Transverse colon (tissue), 4 donors: ENCODE measurements at regions not wholly inside any gene's neighbourhood (a gene's known extent, or its start where the extent isn't known, plus 50 kb on each side); places are given as distances from the start of the nearest gene placed in this dataset.

ENCODE experiments used
- DNase-seq: peaks from one replicate; pipeline ENCODE4 v3.0.0-alpha.2; 2019
- H3K27ac ChIP-seq, 4 donors: fragments of 200-600 bp; sonication (generic); 2 replicates each; pipeline ENCODE4 v1.5.1; 2016 to 2018; ENCODE audit warnings: inconsistent platforms in 4 of 4
- H3K27me3 ChIP-seq: fragments of 200-600 bp; sonication (generic); 2 replicates; pipeline ENCODE4 v1.5.1; 2017; ENCODE audit warnings: inconsistent platforms
- H3K36me3 ChIP-seq, 4 donors: fragments of 200-600 bp; sonication (generic); 2 replicates each; pipeline ENCODE4 v1.5.1; 2017 to 2019; ENCODE audit warnings: inconsistent platforms in 4 of 4
- H3K4me1 ChIP-seq, 4 donors: fragments of 200-600 bp; sonication (generic); 2 replicates each; pipeline ENCODE4 v1.5.1; 2017 to 2020; ENCODE audit warnings: inconsistent platforms in 4 of 4
- H3K4me3 ChIP-seq, 4 donors: fragments of 200-600 bp; sonication (generic); 1 replicate in 1 of 4; 2 replicates in 3 of 4; pipeline versions ENCODE4 v1.5.1 to v1.6.1; 2017 to 2019; ENCODE audit warnings: inconsistent platforms in 4 of 4
- H3K9me3 ChIP-seq, 2 donors: fragments of 200-600 bp; sonication (generic); 2 replicates each; pipeline ENCODE4 v1.5.1; 2017 to 2019; ENCODE audit warnings: inconsistent platforms in 2 of 2
- CTCF ChIP-seq, 5 experiments: fragments of 200-600 bp in 3 of 5; fragments of 450-650 bp in 2 of 5; sonication (generic) in 3 of 5; IDR thresholded peaks; 1 replicate in 2 of 5; 2 replicates in 3 of 5; pipeline ENCODE4 v1.5.1; 2016 to 2017; ENCODE audit warnings: antibody characterized with exemption in 5 of 5, inconsistent platforms in 3 of 5, mild to moderate bottlenecking in 2 of 5, moderate library complexity in 1 of 5
- EP300 ChIP-seq: sonication (generic); formaldehyde crosslinking; IDR thresholded peaks from one replicate; pipeline ENCODE4 v1.6.1; 2017; ENCODE audit warnings: antibody characterized with exemption, low read depth
- POLR2A ChIP-seq: fragments of 450-650 bp; IDR thresholded peaks from one replicate; pipeline ENCODE4 v1.6.1; 2016; ENCODE audit warnings: antibody characterized with exemption, mild to moderate bottlenecking, moderate library complexity
- POLR2AphosphoS5 ChIP-seq, 3 donors: sonication (generic); formaldehyde crosslinking; IDR thresholded peaks; one replicate each; pipeline ENCODE4 v1.6.1; 2016; ENCODE audit warnings: antibody characterized with exemption in 3 of 3
- WGBS, 2 donors: methylation state at CpG; one replicate each; pipeline ENCODE4 v1.1.5; 2018; ENCODE audit warnings: low coverage in 1 of 2; 5-methylcytosine and 5-hydroxymethylcytosine counted together
- in situ Hi-C, 4 donors: fragments of 200-750 bp; cut with MboI; loops; one replicate each; pipeline versions ENCODE4 v1.15.0 to v1.15.1; 2017; ENCODE audit warnings: low sequenced_read_pairs in 3 of 4, low pct_ligation_motif_present in 1 of 4, low pct_unique_long_range_greater_than_20kb in 1 of 4
- intact Hi-C: fragments of 100-400 bp; cut with DNase I; formaldehyde crosslinking; loops from one replicate; pipeline ENCODE4 v1.15.1; 2023; ENCODE audit warnings: low total_unique reads

DNA sequence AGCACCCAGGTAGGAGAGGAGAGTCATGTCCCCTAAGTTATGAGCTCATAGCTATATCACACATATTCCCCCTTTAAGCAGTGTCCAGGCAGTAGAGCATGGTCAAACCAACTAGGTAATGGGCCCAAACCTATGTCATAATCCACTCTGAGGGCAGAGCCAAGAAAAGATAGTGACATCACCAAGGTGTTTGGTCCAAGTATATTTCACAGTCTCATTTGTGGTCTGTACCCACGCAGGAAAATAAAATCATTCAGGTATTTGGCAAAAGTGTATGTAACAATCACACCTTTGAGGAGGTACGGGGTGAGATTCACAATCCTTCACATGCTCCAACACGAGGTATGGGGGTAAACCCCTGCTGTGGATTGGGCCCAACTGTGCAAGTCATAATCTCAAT, 2112.8 kb downstream of the TP53TG3F start:
- Histone ChIP-seq H3K9me3 (no peaks in the 10 kb centered on the region), H3K36me3 (no peaks in the 10 kb centered on the region), H3K4me3 (no peak overlapping the region), H3K4me1 (no peaks in the 10 kb centered on the region), H3K27me3 (no peaks in the 10 kb centered on the region), H3K27ac (no peak overlapping the region)
- intact Hi-C loops (no loop called here), in situ Hi-C loops (no loop called here)
- TF ChIP-seq POLR2AphosphoS5 (IDR thresholded peaks at IDR 0.05) (no peak), EP300 (no peak), CTCF (IDR thresholded peaks at IDR 0.05) (no peak), POLR2A (no peak)
- no peak for DNase-seq
- 20 to 52% methylated on average over 1 to 3 of the region's 3 CpGs for WGBS, 2 donors

DNA sequence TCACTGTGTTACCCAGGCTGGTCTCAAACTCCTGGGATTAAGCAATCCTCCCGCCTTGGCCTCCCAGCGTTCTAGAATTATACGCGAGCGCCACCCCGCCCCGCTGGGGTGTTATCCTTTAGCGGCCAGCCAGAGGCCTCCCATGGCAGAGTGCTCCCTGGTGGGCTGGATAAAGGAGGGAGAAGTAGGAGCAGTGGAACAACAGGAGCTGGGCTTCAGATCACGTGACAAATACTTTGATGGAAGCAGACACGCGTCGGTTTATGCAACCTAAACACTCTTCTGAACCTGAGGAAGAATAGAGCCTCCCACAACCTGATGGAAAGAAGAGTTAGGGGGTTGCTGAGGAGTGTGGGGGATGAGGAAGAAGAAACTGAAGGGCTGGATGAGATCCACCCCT, 2114.0 kb downstream of the TP53TG3F start:
- 91% methylated on average over 12 of the region's 12 CpGs; no CpG with 5 or more reads in 1 of the 2 donors for WGBS, 2 donors
- no peak overlapping the region for H3K4me3 ChIP-seq
- H3K4me1 ChIP-seq = no peaks in the 10 kb centered on the region
- H3K27me3 ChIP-seq = no peaks in the 10 kb centered on the region
- TF ChIP-seq EP300 (no peak), POLR2AphosphoS5 (IDR thresholded peaks at IDR 0.05) (no peak)
- in situ Hi-C loops (no loop called here), intact Hi-C loops (no loop called here)
- H3K36me3 ChIP-seq = no peaks in the 10 kb centered on the region
- H3K9me3 ChIP-seq = no peaks in the 10 kb centered on the region
- no peak overlapping the region for H3K27ac ChIP-seq
- DNase-seq = no peak

GRCh38 chr16:35574011-35574410, 2114.6 kb downstream of the TP53TG3F start:
- no peak for DNase-seq
- H3K36me3 ChIP-seq = no peaks in the 10 kb centered on the region

DNA sequence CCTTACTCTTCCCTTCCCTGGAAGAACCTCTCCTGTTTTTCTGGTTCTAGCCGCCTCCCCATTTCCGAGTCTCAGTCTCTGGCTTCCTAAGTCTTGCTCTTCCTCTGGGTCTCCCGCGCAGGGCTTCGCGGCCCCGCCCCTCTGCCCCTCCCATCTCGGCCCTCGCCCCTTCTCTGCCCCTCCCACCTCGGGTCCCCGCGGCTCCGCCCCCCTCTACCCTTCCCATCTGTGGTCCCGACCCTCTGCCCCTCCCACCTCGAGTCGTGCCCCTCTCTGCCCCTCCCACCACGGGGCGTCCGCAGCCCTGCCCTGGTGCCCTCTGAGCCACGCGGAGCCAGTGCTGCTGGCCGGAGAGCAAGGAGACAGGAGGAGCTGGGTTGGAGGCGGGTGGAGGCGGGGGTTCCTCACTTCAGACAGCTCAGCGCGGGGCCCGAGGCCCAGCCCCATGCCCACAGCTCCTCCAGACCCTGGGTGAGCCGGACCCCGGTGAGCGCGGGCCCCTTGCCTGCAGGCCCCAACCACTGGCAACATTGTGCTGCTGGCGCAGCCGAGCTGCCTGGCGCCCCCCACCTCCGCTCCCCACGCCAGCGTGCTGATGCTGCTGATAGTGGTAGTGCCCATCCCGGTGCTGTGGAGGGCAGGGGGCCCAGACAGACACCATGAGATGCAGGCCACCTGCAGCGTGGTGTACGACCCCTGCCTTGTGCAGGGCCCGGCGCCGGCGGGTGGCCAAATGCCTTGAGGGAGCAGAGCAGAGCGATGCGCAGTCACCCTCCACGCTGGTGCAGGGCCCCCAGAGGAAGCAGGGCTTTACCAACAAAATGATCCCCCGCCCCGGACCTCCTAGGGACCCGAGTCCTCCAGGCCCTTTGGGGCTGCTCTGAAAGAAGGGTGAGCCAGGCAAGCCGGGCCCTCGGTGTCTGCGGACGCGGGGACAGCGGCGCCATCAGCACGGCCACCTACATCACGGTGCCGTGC, 2115.3 kb downstream of the TP53TG3F start:
- no peak for DNase-seq
- no peak for TF ChIP-seq CTCF (IDR thresholded peaks at IDR 0.05)
- no peak for TF ChIP-seq EP300
- no peak for TF ChIP-seq POLR2A
- no peak for TF ChIP-seq POLR2AphosphoS5 (IDR thresholded peaks at IDR 0.05)
- H3K27ac ChIP-seq = no peak overlapping the region
- in situ Hi-C loops (loop anchor here in 1 of 4 donors (25.0 kb wide), 1 partner anchor 113 kb away; no protein-coding TSS in a partner anchor), intact Hi-C loops (no loop called here)
- WGBS, 2 donors = 77 to 82% methylated on average over 12 to 60 of the region's 60 CpGs
- H3K9me3 ChIP-seq = no peaks in the 10 kb centered on the region
- no peaks in the 10 kb centered on the region for H3K36me3 ChIP-seq
- no peak overlapping the region for H3K4me3 ChIP-seq
- H3K4me1 ChIP-seq = no peaks in the 10 kb centered on the region
- H3K27me3 ChIP-seq = no peaks in the 10 kb centered on the region

More at GRCh38 chr16:35574011-35574410, 2114.6 kb downstream of the TP53TG3F start:
- intact Hi-C loops = no loop called here
- TF ChIP-seq EP300 (no peak), POLR2A (no peak), POLR2AphosphoS5 (IDR thresholded peaks at IDR 0.05) (no peak), CTCF (IDR thresholded peaks at IDR 0.05) (no peak)
- in situ Hi-C loops = no loop called here
- Histone ChIP-seq H3K27ac (no peak overlapping the region), H3K27me3 (no peaks in the 10 kb centered on the region), H3K4me1 (no peaks in the 10 kb centered on the region), H3K9me3 (no peaks in the 10 kb centered on the region), H3K4me3 (no peak overlapping the region)
- 74 to 82% methylated on average over 27 to 29 of the region's 29 CpGs for WGBS, 2 donors
